Ammon's horn (tissue), 1 donor: ENCODE measurements at regions not wholly inside any gene's neighbourhood (a gene's known extent, or its start where the extent isn't known, plus 50 kb on each side); places are given as distances from the start of the nearest gene placed in this dataset.
"Not testable (repeated sequence)": the region's sequence is repeated elsewhere in the genome, so short reads cannot be mapped to it uniquely, and the experiment has no call there.

Experiments
- DNase-seq: peaks from one replicate; pipeline ENCODE4 v3.0.0-alpha.2; 2016; ENCODE audit warnings: low spot score

- DNase-seq = no peak
Measured at GRCh38 chr20:2203436-2203835, 92.4 kb upstream of the TGM3 start.

GRCh38 chr20:2204021-2204420 lies 91.8 kb upstream of the TGM3 start:
- no peak for DNase-seq

- peak; percentile 71 for DNase-seq
Measured at GRCh38 chr20:2206957-2207769, 88.6 kb upstream of the TGM3 start.

- no peak for DNase-seq
Measured at GRCh38 chr20:2207770-2208097, 88.1 kb upstream of the TGM3 start.

GRCh38 chr20:2208897-2209296 lies 86.9 kb upstream of the TGM3 start:
- DNase-seq = no peak

GRCh38 chr20:2210646-2211552 lies 84.9 kb upstream of the TGM3 start:
- DNase-seq = no peak

DNA sequence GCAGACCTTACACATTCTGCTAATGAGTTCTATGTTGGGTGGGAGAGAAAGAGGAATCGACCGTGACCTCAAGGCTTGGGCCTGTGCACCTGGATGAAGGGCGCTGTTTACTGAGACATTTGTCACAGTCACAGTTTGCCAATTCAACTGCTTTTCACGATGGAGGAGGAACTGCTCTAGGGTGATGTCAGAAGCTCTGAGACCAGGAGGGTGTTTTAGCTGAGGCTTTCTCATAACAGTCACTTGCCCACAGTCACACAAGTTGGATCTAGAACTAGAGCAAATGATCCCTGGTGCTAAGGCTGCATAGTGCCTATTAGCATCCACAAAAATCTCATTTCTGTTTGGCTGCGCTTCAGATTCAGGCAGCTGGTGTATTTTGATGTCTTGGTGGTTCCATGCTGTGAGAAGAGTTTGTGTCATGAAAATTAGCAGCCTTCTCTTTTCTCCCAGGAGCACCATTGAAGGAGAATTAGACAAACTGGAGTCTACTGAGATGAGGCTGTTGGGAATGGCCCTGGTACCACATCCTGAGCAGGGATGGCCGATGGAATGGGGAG lies 83.3 kb upstream of the TGM3 start:
- peak; percentile 24 for DNase-seq

DNA sequence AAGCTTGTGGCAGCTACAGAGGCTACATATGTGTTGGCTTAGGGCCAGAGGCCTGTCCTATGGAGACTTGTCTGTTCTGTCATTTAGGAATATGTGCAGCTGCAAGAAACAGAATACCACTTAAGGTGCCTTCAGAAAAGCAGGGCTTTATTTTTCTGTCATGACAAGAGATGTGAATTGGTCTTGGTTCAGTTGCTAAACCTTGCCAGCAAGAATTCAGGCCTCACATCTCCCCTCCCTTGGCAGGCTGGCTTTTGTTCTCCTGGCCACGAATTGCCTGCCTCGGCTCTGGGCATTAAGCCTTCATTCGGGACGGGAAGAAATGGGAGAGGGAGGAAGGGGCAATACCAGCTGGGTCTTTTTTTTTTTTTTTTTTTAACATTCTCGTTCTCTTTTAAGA lies 82.4 kb upstream of the TGM3 start:
- DNase-seq = peak; percentile 34

DNA sequence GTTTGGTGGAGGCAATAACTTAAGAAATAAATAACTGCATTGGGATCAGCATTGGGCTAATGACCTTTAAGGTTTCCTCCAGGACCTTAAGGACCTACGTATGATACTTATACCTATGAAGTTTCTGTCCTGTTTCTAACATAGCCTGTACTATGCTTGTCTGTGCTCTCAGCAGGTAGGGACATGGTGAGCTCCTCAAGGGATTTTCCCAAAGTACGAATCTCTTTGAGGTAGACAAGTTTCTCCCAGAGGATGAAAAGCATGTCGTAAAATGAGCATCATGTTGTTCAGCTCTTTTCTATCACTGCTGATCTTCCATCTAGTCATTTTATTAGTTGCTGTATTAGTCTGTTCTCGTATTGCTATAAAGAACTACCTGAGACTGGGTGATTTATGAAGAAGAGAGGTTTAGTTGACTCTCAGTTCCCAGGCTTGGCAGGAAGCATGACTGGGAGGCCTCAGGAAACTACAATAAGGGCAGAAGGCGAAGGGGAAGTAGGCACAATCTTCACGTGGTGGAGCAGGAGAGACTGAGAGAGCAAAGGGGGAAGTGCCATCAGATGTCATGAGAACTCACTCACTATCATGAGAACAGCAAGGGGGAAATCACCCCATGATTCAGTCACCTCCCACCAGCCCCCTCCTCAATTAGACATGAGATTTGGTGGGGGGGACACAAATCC lies 77.8 kb upstream of the TGM3 start:
- DNase-seq = peak; percentile 58

GRCh38 chr20:2219481-2220006 lies 76.3 kb upstream of the TGM3 start:
- no peak for DNase-seq

- DNase-seq = no peak
Measured at GRCh38 chr20:2220298-2220697, 75.5 kb upstream of the TGM3 start.

DNA sequence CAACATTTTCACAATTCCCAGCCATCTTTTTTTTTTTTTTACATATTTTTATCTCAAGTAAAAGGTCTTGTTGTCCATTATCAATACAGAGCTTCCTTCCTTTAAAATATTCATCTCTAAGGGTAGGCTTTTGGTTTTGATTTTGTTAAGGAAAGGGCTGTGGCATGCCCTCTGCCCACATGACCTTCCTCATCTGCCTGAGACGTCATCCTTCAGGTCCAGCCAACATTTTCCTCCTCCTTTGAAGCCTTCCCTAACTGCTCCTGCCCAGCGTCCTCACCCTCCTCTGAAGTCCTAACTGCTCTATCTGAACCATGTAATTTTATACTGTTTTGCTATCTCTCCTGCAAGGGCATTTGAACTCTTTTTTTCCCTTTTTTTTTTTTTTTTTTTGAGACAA lies 73.9 kb upstream of the TGM3 start:
- DNase-seq = no peak

DNA sequence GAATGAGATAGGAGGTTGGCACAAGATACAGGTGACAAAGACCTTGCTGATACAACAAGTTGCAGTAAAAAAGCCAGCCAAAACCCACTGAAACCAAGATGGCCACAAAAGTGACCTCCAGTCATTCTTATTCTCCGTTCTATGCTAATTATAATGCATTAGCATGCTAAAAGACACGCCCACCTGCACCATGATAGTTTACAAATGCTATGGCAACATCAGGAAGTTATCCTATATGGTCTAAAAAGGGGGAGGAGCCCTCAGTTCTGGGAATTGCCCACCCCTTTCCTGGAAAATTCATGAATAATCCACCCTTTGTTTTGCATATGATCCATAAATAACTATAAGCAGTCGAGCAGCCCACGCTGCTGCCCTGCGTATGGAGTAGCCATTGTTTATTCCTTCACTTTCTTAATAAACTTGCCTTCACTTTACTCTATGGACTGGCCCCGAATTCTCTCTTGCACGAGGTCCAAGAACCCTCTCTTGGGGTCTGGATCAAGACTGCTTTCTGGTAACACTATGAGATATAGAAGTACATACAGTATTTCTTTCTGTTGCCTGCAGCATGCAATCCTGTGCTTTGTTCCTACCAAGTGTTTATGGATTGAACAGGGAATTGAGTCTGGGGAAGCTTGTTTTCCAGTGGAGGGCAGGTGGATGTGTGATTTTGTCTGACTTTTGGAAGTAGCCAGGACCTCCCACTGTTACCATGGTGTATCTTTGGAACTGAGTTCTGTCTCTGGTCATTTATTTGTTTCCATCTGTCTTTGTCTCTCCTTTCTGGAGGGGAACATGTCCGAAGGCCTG lies 72.0 kb upstream of the TGM3 start:
- no peak for DNase-seq

DNA sequence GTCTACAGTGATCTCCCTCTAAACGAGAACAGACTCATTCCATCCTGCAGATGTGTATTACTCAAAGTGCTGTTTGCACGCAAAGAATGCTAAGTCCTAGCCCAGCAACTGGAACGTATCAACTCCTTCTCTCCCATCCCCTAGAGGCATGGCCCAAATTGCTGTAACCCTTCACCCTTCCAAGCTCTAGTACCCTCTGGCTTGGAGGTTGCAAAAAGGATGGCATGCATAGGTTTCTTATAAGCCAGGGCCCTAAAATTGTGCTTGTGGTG lies 71.5 kb upstream of the TGM3 start:
- DNase-seq = no peak

DNA sequence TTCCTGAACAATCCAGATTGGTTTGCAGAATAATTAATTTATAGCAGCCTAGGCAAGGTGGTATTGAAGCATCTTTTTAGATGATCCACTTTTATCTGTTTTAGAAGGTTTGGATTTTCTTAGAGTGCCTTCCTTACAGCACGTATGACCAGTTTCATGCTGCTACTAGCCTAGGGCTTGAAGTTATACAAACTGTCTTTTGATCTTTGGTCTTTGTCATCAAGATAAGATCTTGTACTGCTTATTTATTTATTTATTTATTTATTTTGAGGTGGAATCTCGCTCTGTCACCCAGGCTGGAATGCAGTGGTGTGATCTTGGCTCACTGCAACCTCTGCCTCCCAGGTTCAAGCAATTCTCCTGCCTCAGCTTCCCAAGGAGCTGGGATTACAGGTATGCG lies 68.5 kb upstream of the TGM3 start:
- DNase-seq = not testable (repeated sequence)

DNA sequence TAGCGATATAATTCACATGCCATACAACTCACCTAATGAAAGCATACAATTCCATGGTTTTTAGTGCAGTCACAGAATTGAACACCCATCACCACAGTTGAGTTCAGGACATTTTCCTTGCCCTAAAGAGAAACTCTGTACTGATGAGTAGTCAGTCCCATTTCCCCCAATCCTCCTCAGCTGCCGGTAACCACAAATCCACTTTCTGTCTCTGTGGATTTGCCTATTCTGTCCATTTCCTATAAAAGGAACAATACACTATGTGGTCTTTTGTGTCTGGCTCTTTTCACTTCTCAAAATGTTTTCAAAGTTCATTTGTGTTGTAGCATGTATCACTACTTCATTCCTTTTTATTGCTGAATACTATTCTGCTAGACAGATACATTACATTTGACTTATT lies 67.9 kb upstream of the TGM3 start:
- DNase-seq = no peak

- DNase-seq = no peak
Measured at GRCh38 chr20:2228926-2229325, 66.9 kb upstream of the TGM3 start.

- DNase-seq = no peak
Measured at GRCh38 chr20:2230726-2231488, 64.9 kb upstream of the TGM3 start.

GRCh38 chr20:2231701-2232100 lies 64.1 kb upstream of the TGM3 start:
- no peak for DNase-seq

- peak; percentile 52 for DNase-seq
Measured at GRCh38 chr20:2234598-2235191, 61.1 kb upstream of the TGM3 start.
